ENCODE measurements at regions not wholly inside any gene's neighbourhood (a gene's known extent, or its start where the extent isn't known, plus 50 kb on each side); places are given as distances from the start of the nearest gene placed in this dataset.
A peak's percentile ranks its signal among the peaks of the same experiment; 100 is the strongest.

GRCh38 chr2:18265614-18266586 is 294.6 kb downstream of the RDH14 start:
- no peak for TF ChIP-seq ARNT (IDR thresholded peaks at IDR 0.05)
- TF ChIP-seq ELF4 (IDR thresholded peaks at IDR 0.05): no peak
- no peak for TF ChIP-seq ZNF384 (IDR thresholded peaks at IDR 0.05)
- no peak for TF ChIP-seq SP1 (IDR thresholded peaks at IDR 0.05)
- no peak for TF ChIP-seq PKNOX1 (IDR thresholded peaks at IDR 0.05)
- POLR2A ChIA-PET: no interaction called here
- CTCF ChIA-PET: no interaction called here
- DNase-seq (ENCODE audit: extremely low spot score): peak; percentile 14

- no peak for DNase-seq (ENCODE audit: extremely low spot score)
- no peak for TF ChIP-seq HDGF (IDR thresholded peaks at IDR 0.05; ENCODE audit: borderline replicate concordance)
- TF ChIP-seq PKNOX1 (IDR thresholded peaks at IDR 0.05): no peak
- no peak for TF ChIP-seq LEF1 (IDR thresholded peaks at IDR 0.05; ENCODE audit: borderline replicate concordance)
- TF ChIP-seq BHLHE40 (IDR thresholded peaks at IDR 0.05; ENCODE audit: borderline replicate concordance): no peak
- no peak for TF ChIP-seq SUZ12 (IDR thresholded peaks at IDR 0.05)
- no peak for TF ChIP-seq FOXA1 (IDR thresholded peaks at IDR 0.05)
- no peak for TF ChIP-seq L3MBTL2 (conservative IDR thresholded peaks at IDR 0.05)
- TF ChIP-seq SP1 (IDR thresholded peaks at IDR 0.05): no peak
- no peak for TF ChIP-seq ARNT (IDR thresholded peaks at IDR 0.05)
- no peak for TF ChIP-seq ZNF384 (IDR thresholded peaks at IDR 0.05)
- no peak for TF ChIP-seq ELF4 (IDR thresholded peaks at IDR 0.05)
- ChIA-PET CTCF (interaction anchor here (0.6 kb wide), 1 partner anchor 20 kb away, joined by 10 read pairs; no protein-coding TSS in a partner anchor), POLR2A (no interaction called here)
Measured at GRCh38 chr2:18262601-18263000, 297.9 kb downstream of the RDH14 start.

- POLR2A ChIA-PET: no interaction called here
- no peak for DNase-seq (ENCODE audit: extremely low spot score)
- CTCF ChIA-PET: no interaction called here
- TF ChIP-seq TARDBP (IDR thresholded peaks at IDR 0.05) (no peak), ARNT (IDR thresholded peaks at IDR 0.05) (no peak), FOXK2 (IDR thresholded peaks at IDR 0.05) (no peak), FOXM1 (IDR thresholded peaks at IDR 0.05; ENCODE audit: borderline replicate concordance) (no peak), BHLHE40 (IDR thresholded peaks at IDR 0.05; ENCODE audit: borderline replicate concordance) (no peak), LEF1 (IDR thresholded peaks at IDR 0.05; ENCODE audit: borderline replicate concordance) (no peak), PKNOX1 (IDR thresholded peaks at IDR 0.05) (no peak), CTBP1 (IDR thresholded peaks at IDR 0.05; ENCODE audit: borderline replicate concordance) (no peak), ELF4 (IDR thresholded peaks at IDR 0.05) (no peak), HDGF (IDR thresholded peaks at IDR 0.05; ENCODE audit: borderline replicate concordance) (no peak), ZNF384 (IDR thresholded peaks at IDR 0.05) (no peak), NFRKB (IDR thresholded peaks at IDR 0.05) (no peak), SUZ12 (IDR thresholded peaks at IDR 0.05) (no peak), FOXA1 (IDR thresholded peaks at IDR 0.05) (no peak), L3MBTL2 (conservative IDR thresholded peaks at IDR 0.05) (no peak), SP1 (IDR thresholded peaks at IDR 0.05) (no peak)
Measured at GRCh38 chr2:18253686-18254197, 306.7 kb downstream of the RDH14 start.

GRCh38 chr2:18251486-18251885 is 309.0 kb downstream of the RDH14 start:
- TF ChIP-seq FOXM1 (IDR thresholded peaks at IDR 0.05; ENCODE audit: borderline replicate concordance) (no peak), PKNOX1 (IDR thresholded peaks at IDR 0.05) (no peak), NFRKB (IDR thresholded peaks at IDR 0.05) (no peak), L3MBTL2 (conservative IDR thresholded peaks at IDR 0.05) (no peak)
- POLR2A ChIA-PET: no interaction called here
- DNase-seq (ENCODE audit: extremely low spot score): no peak
- CTCF ChIA-PET: no interaction called here

GRCh38 chr2:18247282-18248110 is 313.0 kb downstream of the RDH14 start:
- POLR2A ChIA-PET: no interaction called here
- CTCF ChIA-PET: no interaction called here
- no peak for TF ChIP-seq NFRKB (IDR thresholded peaks at IDR 0.05)
- TF ChIP-seq ELF4 (IDR thresholded peaks at IDR 0.05): no peak
- TF ChIP-seq SUZ12 (IDR thresholded peaks at IDR 0.05): no peak
- TF ChIP-seq ZNF384 (IDR thresholded peaks at IDR 0.05): no peak
- no peak for DNase-seq (ENCODE audit: extremely low spot score)
